ENCODE measurements at regions not wholly inside any gene's neighbourhood (a gene's known extent, or its start where the extent isn't known, plus 50 kb on each side); places are given as distances from the start of the nearest gene placed in this dataset.
"Not testable (repeated sequence)": the region's sequence is repeated elsewhere in the genome, so short reads cannot be mapped to it uniquely, and the experiment has no call there.

- Mint-ChIP-seq H3K4me3 (no peak overlapping the region), H3K27ac (no peak overlapping the region), H3K9me3 (peaks cover 3% of the 10 kb centered on the region), H3K4me1 (ENCODE audit: low read depth) (no peaks in the 10 kb centered on the region), H3K36me3 (ENCODE audit: low read depth) (no peaks in the 10 kb centered on the region), H3K27me3 (no peaks in the 10 kb centered on the region)
Observed at GRCh38 chr1:82386365-82387011, 585.8 kb downstream of the ADGRL2 start.

- H3K27me3 Mint-ChIP-seq: no peaks in the 10 kb centered on the region
Observed at GRCh38 chr1:82384776-82385175, 584.0 kb downstream of the ADGRL2 start.

GRCh38 chr1:82377201-82377884, 576.6 kb downstream of the ADGRL2 start:
- H3K36me3 Mint-ChIP-seq (ENCODE audit: low read depth): no peaks in the 10 kb centered on the region

More at GRCh38 chr1:82384776-82385175, 584.0 kb downstream of the ADGRL2 start:
- Mint-ChIP-seq H3K4me3 (no peak overlapping the region), H3K9me3 (peaks cover 3% of the 10 kb centered on the region), H3K36me3 (ENCODE audit: low read depth) (no peaks in the 10 kb centered on the region), H3K4me1 (ENCODE audit: low read depth) (no peaks in the 10 kb centered on the region), H3K27ac (no peak overlapping the region)

DNA sequence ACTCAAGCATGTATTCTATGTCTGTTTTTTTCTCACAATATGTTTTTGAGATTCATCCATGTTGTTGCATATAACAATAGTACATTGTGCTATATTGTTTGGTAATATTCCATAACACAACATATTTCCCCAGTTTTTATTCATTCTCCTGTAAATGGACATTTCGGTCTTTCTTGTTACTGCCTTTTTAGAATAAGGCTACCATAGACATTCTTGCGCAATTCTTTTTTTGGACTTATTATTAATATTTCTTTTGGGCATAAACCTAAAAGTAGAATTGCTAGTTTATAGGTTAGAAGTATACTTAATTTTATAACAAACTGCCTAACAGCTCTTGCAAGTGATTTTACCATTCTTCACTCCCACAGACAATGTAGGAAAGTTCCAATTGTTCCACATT, 573.0 kb downstream of the ADGRL2 start:
- H3K4me1 Mint-ChIP-seq (ENCODE audit: low read depth): no peaks in the 10 kb centered on the region
- H3K9me3 Mint-ChIP-seq: no peaks in the 10 kb centered on the region
- no peak overlapping the region for H3K4me3 Mint-ChIP-seq
- H3K27me3 Mint-ChIP-seq: no peaks in the 10 kb centered on the region
- no peak overlapping the region for H3K27ac Mint-ChIP-seq
- no peaks in the 10 kb centered on the region for H3K36me3 Mint-ChIP-seq (ENCODE audit: low read depth)

More at GRCh38 chr1:82377201-82377884, 576.6 kb downstream of the ADGRL2 start:
- H3K27ac Mint-ChIP-seq: no peak overlapping the region
- no peaks in the 10 kb centered on the region for H3K27me3 Mint-ChIP-seq
- no peaks in the 10 kb centered on the region for H3K9me3 Mint-ChIP-seq
- no peak overlapping the region for H3K4me3 Mint-ChIP-seq
- no peaks in the 10 kb centered on the region for H3K4me1 Mint-ChIP-seq (ENCODE audit: low read depth)

- Mint-ChIP-seq H3K4me1 (ENCODE audit: low read depth) (no peaks in the 10 kb centered on the region), H3K9me3 (peaks cover 4% of the 10 kb centered on the region), H3K4me3 (no peak overlapping the region), H3K36me3 (ENCODE audit: low read depth) (no peaks in the 10 kb centered on the region), H3K27ac (no peak overlapping the region), H3K27me3 (no peaks in the 10 kb centered on the region)
Observed at GRCh38 chr1:82371844-82372498, 571.2 kb downstream of the ADGRL2 start.

GRCh38 chr1:82367456-82367855, 566.7 kb downstream of the ADGRL2 start:
- H3K27ac Mint-ChIP-seq: no peak overlapping the region

GRCh38 chr1:82366689-82367088, 566.0 kb downstream of the ADGRL2 start:
- Mint-ChIP-seq H3K36me3 (ENCODE audit: low read depth) (no peaks in the 10 kb centered on the region), H3K27ac (no peak overlapping the region), H3K4me1 (ENCODE audit: low read depth) (no peaks in the 10 kb centered on the region), H3K4me3 (no peak overlapping the region), H3K27me3 (no peaks in the 10 kb centered on the region), H3K9me3 (peaks cover 4% of the 10 kb centered on the region)

More at GRCh38 chr1:82367456-82367855, 566.7 kb downstream of the ADGRL2 start:
- Mint-ChIP-seq H3K4me3 (no peak overlapping the region), H3K4me1 (ENCODE audit: low read depth) (no peaks in the 10 kb centered on the region), H3K36me3 (ENCODE audit: low read depth) (no peaks in the 10 kb centered on the region), H3K27me3 (no peaks in the 10 kb centered on the region), H3K9me3 (peaks cover 4% of the 10 kb centered on the region)

DNA sequence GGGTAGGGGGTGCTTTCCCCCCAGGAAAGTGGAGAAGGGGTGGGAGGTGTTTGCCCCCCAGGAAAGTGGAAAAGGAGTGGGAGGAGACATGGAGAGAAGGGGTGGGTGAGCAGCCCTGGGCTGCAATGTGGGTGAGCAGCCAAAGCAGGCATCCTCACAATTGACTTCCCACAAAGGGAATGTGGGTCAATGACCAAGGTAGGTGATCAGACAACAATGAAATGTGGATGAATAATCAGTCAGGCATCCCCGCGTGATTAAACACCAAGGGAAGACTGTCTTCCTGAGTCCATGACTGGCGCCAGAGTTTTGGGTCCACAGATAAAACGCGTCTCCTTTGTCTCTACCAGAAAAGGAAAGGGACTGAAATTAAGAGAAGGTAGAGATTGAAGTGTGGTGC, 558.8 kb downstream of the ADGRL2 start:
- not testable (repeated sequence) for H3K9me3 Mint-ChIP-seq

DNA sequence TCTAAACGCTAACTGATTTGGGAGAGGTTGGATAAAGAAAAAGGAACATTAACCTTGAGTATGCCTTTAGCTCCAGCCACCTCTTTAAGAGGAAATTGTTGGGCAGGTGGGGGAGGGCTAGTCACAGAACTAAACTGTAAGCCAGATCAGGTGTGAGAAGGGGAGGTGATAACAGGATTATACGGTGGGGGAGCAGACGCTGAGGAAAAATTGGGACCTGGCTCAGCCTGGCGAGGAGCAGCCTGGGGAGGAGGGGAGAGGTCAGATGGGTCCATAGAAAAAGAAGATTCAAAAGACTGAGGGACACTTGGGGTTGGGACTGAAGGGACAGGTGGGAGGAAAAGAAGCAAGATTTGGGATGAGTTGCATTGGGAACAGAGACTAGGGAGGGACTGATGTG, 558.0 kb downstream of the ADGRL2 start:
- H3K27ac Mint-ChIP-seq, H3K4me3 Mint-ChIP-seq, H3K27me3 Mint-ChIP-seq: not testable (repeated sequence)

More for the DNA sequence above, 558.8 kb downstream of the ADGRL2 start:
- not testable (repeated sequence) for H3K27me3 Mint-ChIP-seq; H3K36me3 Mint-ChIP-seq (ENCODE audit: low read depth); H3K27ac Mint-ChIP-seq; H3K4me1 Mint-ChIP-seq (ENCODE audit: low read depth); H3K4me3 Mint-ChIP-seq

DNA sequence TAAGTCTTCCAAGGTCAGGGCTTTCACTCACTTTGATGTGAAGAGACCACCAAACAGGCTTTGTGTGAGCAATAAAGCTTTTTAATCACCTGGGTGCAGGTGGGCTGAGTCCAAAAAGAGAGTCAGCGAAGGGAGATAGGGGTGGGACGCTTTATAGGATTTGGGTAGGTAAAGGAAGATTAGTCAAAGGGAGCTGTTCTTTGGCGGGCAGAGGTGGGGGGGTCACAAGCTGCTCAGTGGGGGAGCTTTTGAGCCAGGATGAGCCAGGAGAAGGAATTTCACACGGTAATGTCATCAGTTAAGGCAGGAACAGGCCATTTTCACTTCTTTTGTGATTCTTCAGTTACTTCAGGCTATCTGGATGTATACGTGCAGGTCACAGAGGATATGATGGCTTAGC, 553.8 kb downstream of the ADGRL2 start:
- not testable (repeated sequence) for H3K4me3 Mint-ChIP-seq; H3K27ac Mint-ChIP-seq; H3K9me3 Mint-ChIP-seq; H3K36me3 Mint-ChIP-seq (ENCODE audit: low read depth); H3K4me1 Mint-ChIP-seq (ENCODE audit: low read depth); H3K27me3 Mint-ChIP-seq

More for the DNA sequence above, 558.0 kb downstream of the ADGRL2 start:
- H3K4me1 Mint-ChIP-seq (ENCODE audit: low read depth); H3K9me3 Mint-ChIP-seq; H3K36me3 Mint-ChIP-seq (ENCODE audit: low read depth): not testable (repeated sequence)

- no peaks in the 10 kb centered on the region for H3K36me3 Mint-ChIP-seq (ENCODE audit: low read depth)
- no peaks in the 10 kb centered on the region for H3K27me3 Mint-ChIP-seq
- peaks cover 11% of the 10 kb centered on the region for H3K9me3 Mint-ChIP-seq
- H3K4me1 Mint-ChIP-seq (ENCODE audit: low read depth): no peaks in the 10 kb centered on the region
- H3K4me3 Mint-ChIP-seq: no peak overlapping the region
- no peak overlapping the region for H3K27ac Mint-ChIP-seq
Observed at GRCh38 chr1:82348487-82348886, 547.8 kb downstream of the ADGRL2 start.

DNA sequence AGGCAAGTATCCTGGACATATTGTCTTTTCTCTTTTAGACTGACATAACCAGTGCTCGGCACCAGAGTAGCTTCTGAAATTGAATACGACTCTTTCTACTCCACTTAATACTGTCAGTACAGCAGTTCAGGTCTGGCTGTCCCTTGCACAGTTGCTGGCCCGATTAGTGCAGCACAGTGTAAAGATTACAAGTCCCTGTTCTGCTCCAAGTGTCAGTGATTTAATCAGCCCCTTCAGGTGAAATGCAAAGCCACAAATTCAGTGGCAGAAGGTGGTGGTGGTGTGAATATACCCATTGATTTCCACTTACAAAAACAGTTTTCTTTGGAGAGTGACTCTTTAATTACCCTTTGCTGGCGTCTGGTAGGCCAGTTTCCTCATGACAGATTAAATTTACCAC, 545.4 kb downstream of the ADGRL2 start:
- H3K36me3 Mint-ChIP-seq (ENCODE audit: low read depth): no peaks in the 10 kb centered on the region

GRCh38 chr1:82343381-82343780, 542.6 kb downstream of the ADGRL2 start:
- Mint-ChIP-seq H3K27me3 (peaks cover 3% of the 10 kb centered on the region), H3K4me3 (no peak overlapping the region), H3K9me3 (no peaks in the 10 kb centered on the region), H3K27ac (no peak overlapping the region), H3K36me3 (ENCODE audit: low read depth) (no peaks in the 10 kb centered on the region), H3K4me1 (ENCODE audit: low read depth) (no peaks in the 10 kb centered on the region)

More for the DNA sequence above, 545.4 kb downstream of the ADGRL2 start:
- Mint-ChIP-seq H3K4me3 (no peak overlapping the region), H3K27ac (no peak overlapping the region), H3K27me3 (no peaks in the 10 kb centered on the region), H3K4me1 (ENCODE audit: low read depth) (no peaks in the 10 kb centered on the region), H3K9me3 (peaks cover 6% of the 10 kb centered on the region)

DNA sequence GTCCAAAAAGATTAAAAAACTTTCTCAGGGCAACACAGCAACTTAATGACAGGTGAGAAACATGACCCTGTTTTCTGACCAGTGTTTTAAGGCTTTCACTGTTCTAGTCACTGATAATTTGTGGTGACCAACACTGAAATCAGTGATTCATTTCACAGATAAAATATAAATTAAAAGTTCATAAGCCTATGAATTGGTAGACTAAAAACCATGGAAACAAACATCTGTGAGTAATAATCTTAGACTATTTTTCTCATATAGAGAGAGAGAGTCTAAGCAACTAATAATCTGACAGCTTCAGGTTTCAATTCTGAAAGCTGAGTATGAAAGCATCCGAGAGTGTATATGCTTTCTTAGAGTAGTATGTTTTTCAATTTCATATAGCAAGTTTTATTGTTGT, 536.9 kb downstream of the ADGRL2 start:
- Mint-ChIP-seq H3K9me3 (peaks cover 3% of the 10 kb centered on the region), H3K4me1 (ENCODE audit: low read depth) (no peaks in the 10 kb centered on the region), H3K4me3 (no peak overlapping the region), H3K27ac (no peak overlapping the region), H3K36me3 (ENCODE audit: low read depth) (no peaks in the 10 kb centered on the region), H3K27me3 (peaks cover 3% of the 10 kb centered on the region)

GRCh38 chr1:82330330-82330729, 529.6 kb downstream of the ADGRL2 start:
- H3K36me3 Mint-ChIP-seq (ENCODE audit: low read depth): no peaks in the 10 kb centered on the region
- no peak overlapping the region for H3K4me3 Mint-ChIP-seq
- H3K4me1 Mint-ChIP-seq (ENCODE audit: low read depth): no peaks in the 10 kb centered on the region
- no peak overlapping the region for H3K27ac Mint-ChIP-seq
- H3K9me3 Mint-ChIP-seq: no peaks in the 10 kb centered on the region
- no peaks in the 10 kb centered on the region for H3K27me3 Mint-ChIP-seq

All from stimulated activated naive CD8-positive, alpha-beta T cell treated with anti-CD3 and anti-CD28 coated beads, Interleukin-15, Interleukin-2, amounts not matched to agents 100 ng/mL and 50 ng/mL, for 24 hours (primary cell).